ENCODE measurements at regions not wholly inside any gene's neighbourhood (a gene's known extent, or its start where the extent isn't known, plus 50 kb on each side); places are given as distances from the start of the nearest gene placed in this dataset.

- TF ChIP-seq CTCF (IDR thresholded peaks at IDR 0.05) (no peak), EP300 (IDR thresholded peaks at IDR 0.05) (no peak), POLR2AphosphoS5 (IDR thresholded peaks at IDR 0.05) (no peak)
Observed at GRCh38 chr15:26298659-26299170, 435.6 kb upstream of the ATP10A start.
